Activated B cell treated with CpG ODN at 0.5 μM for 24 hours (primary cell): ENCODE measurements at regions not wholly inside any gene's neighbourhood (a gene's known extent, or its start where the extent isn't known, plus 50 kb on each side); places are given as distances from the start of the nearest gene placed in this dataset.
"Not testable (repeated sequence)": the region's sequence is repeated elsewhere in the genome, so short reads cannot be mapped to it uniquely, and the experiment has no call there.

ENCODE experiments used
- ATAC-seq: fragments of 200-7000 bp; cut with Tn5 transposase; one replicate; pipeline ENCODE4 v1.10.0; 2021; ENCODE audit warnings: low read depth, mild to moderate bottlenecking, moderate library complexity
- CTCF ChIA-PET: fragments of 350-600 bp; sonication (Branson Sonifier 250); formaldehyde crosslinking; loops from one replicate; lab custom pipeline; 2021; ENCODE audit warnings: antibody characterized with exemption; lab: Charles Lee
- POLR2A ChIA-PET: fragments of 350-600 bp; sonication (Branson Sonifier 250); formaldehyde crosslinking; loops from one replicate; lab custom pipeline; 2021; ENCODE audit warnings: antibody characterized with exemption; lab: Charles Lee
- DNase-seq: peaks from one replicate; pipeline ENCODE4 v3.0.0; 2022
- H3K27ac Mint-ChIP-seq: one replicate; pipeline ENCODE4 v1.8.0; 2020; ENCODE audit warnings: mixed read lengths
- H3K27me3 Mint-ChIP-seq: one replicate; pipeline ENCODE4 v1.8.0; 2021; ENCODE audit warnings: mixed read lengths
- H3K36me3 Mint-ChIP-seq: one replicate; pipeline ENCODE4 v1.8.0; 2021; ENCODE audit warnings: low read depth, mixed read lengths
- H3K4me1 Mint-ChIP-seq: one replicate; pipeline ENCODE4 v1.8.0; 2021; ENCODE audit warnings: mixed read lengths
- H3K4me3 Mint-ChIP-seq: one replicate; pipeline ENCODE4 v1.8.0; 2020; ENCODE audit warnings: mild to moderate bottlenecking, mixed read lengths
- H3K9me3 Mint-ChIP-seq: one replicate; pipeline ENCODE4 v1.8.0; 2020; ENCODE audit warnings: mixed read lengths
- intact Hi-C: fragments of 100-400 bp; cut with micrococcal nuclease; formaldehyde crosslinking; loops from one replicate; pipeline ENCODE4 v1.15.1; 2024

- H3K36me3 Mint-ChIP-seq, ATAC-seq, H3K27ac Mint-ChIP-seq, H3K4me3 Mint-ChIP-seq, H3K9me3 Mint-ChIP-seq, H3K4me1 Mint-ChIP-seq, DNase-seq, intact Hi-C loops, POLR2A ChIA-PET, CTCF ChIA-PET, H3K27me3 Mint-ChIP-seq: not testable (repeated sequence)
These were observed 129.7 kb downstream of the POTEG start for GRCh38 chr14:19304442-19304841.

GRCh38 chr14:19304918-19305317 lies 129.2 kb downstream of the POTEG start:
- intact Hi-C loops, H3K9me3 Mint-ChIP-seq, H3K27me3 Mint-ChIP-seq, H3K4me3 Mint-ChIP-seq, ATAC-seq, POLR2A ChIA-PET, H3K4me1 Mint-ChIP-seq, DNase-seq, H3K27ac Mint-ChIP-seq, H3K36me3 Mint-ChIP-seq, CTCF ChIA-PET: not testable (repeated sequence)

- H3K27me3 Mint-ChIP-seq, POLR2A ChIA-PET, CTCF ChIA-PET, DNase-seq, H3K4me3 Mint-ChIP-seq, H3K4me1 Mint-ChIP-seq, H3K36me3 Mint-ChIP-seq, H3K27ac Mint-ChIP-seq, intact Hi-C loops, ATAC-seq, H3K9me3 Mint-ChIP-seq: not testable (repeated sequence)
These were observed 128.4 kb downstream of the POTEG start for GRCh38 chr14:19305776-19306175.

GRCh38 chr14:19306405-19306804 lies 127.7 kb downstream of the POTEG start:
- H3K36me3 Mint-ChIP-seq, H3K9me3 Mint-ChIP-seq, intact Hi-C loops, H3K4me3 Mint-ChIP-seq, H3K27ac Mint-ChIP-seq, POLR2A ChIA-PET, ATAC-seq, H3K4me1 Mint-ChIP-seq, CTCF ChIA-PET, DNase-seq, H3K27me3 Mint-ChIP-seq: not testable (repeated sequence)

GRCh38 chr14:19311023-19311422 lies 123.1 kb downstream of the POTEG start:
- CTCF ChIA-PET, H3K4me3 Mint-ChIP-seq, POLR2A ChIA-PET, DNase-seq, H3K4me1 Mint-ChIP-seq, H3K36me3 Mint-ChIP-seq, H3K9me3 Mint-ChIP-seq, ATAC-seq, H3K27ac Mint-ChIP-seq, H3K27me3 Mint-ChIP-seq, intact Hi-C loops: not testable (repeated sequence)

- H3K27me3 Mint-ChIP-seq = not testable (repeated sequence)
These were observed 103.5 kb downstream of the POTEG start for GRCh38 chr14:19330678-19331077.

GRCh38 chr14:19337232-19338059 lies 96.7 kb downstream of the POTEG start:
- H3K27me3 Mint-ChIP-seq, DNase-seq, intact Hi-C loops, H3K4me3 Mint-ChIP-seq, H3K36me3 Mint-ChIP-seq, H3K9me3 Mint-ChIP-seq, POLR2A ChIA-PET, H3K27ac Mint-ChIP-seq, H3K4me1 Mint-ChIP-seq, CTCF ChIA-PET: not testable (repeated sequence)
- ATAC-seq = peak; percentile 50

More at GRCh38 chr14:19330678-19331077, 103.5 kb downstream of the POTEG start:
- DNase-seq, H3K9me3 Mint-ChIP-seq, POLR2A ChIA-PET, H3K27ac Mint-ChIP-seq, ATAC-seq, intact Hi-C loops, CTCF ChIA-PET, H3K4me1 Mint-ChIP-seq, H3K4me3 Mint-ChIP-seq, H3K36me3 Mint-ChIP-seq: not testable (repeated sequence)

GRCh38 chr14:19338060-19338372 lies 96.1 kb downstream of the POTEG start:
- H3K4me3 Mint-ChIP-seq, H3K27ac Mint-ChIP-seq, H3K4me1 Mint-ChIP-seq, H3K9me3 Mint-ChIP-seq, POLR2A ChIA-PET, H3K27me3 Mint-ChIP-seq, CTCF ChIA-PET, DNase-seq, ATAC-seq, H3K36me3 Mint-ChIP-seq, intact Hi-C loops: not testable (repeated sequence)

- H3K36me3 Mint-ChIP-seq, H3K27me3 Mint-ChIP-seq, ATAC-seq, H3K4me1 Mint-ChIP-seq, H3K9me3 Mint-ChIP-seq, CTCF ChIA-PET, DNase-seq, H3K27ac Mint-ChIP-seq, intact Hi-C loops, H3K4me3 Mint-ChIP-seq, POLR2A ChIA-PET: not testable (repeated sequence)
These were observed 93.2 kb downstream of the POTEG start for GRCh38 chr14:19340976-19341375.

- intact Hi-C loops, H3K4me3 Mint-ChIP-seq, H3K4me1 Mint-ChIP-seq, H3K27me3 Mint-ChIP-seq, DNase-seq, CTCF ChIA-PET, POLR2A ChIA-PET, ATAC-seq, H3K9me3 Mint-ChIP-seq, H3K36me3 Mint-ChIP-seq, H3K27ac Mint-ChIP-seq: not testable (repeated sequence)
These were observed 92.5 kb downstream of the POTEG start for GRCh38 chr14:19341627-19342026.

GRCh38 chr14:19344261-19344660 lies 89.9 kb downstream of the POTEG start:
- intact Hi-C loops, H3K4me3 Mint-ChIP-seq, ATAC-seq, H3K36me3 Mint-ChIP-seq, POLR2A ChIA-PET, H3K27me3 Mint-ChIP-seq, CTCF ChIA-PET, H3K27ac Mint-ChIP-seq, H3K9me3 Mint-ChIP-seq, H3K4me1 Mint-ChIP-seq, DNase-seq: not testable (repeated sequence)

GRCh38 chr14:19344689-19345088 lies 89.5 kb downstream of the POTEG start:
- POLR2A ChIA-PET, H3K4me1 Mint-ChIP-seq, ATAC-seq, CTCF ChIA-PET, intact Hi-C loops, DNase-seq, H3K27ac Mint-ChIP-seq, H3K36me3 Mint-ChIP-seq, H3K27me3 Mint-ChIP-seq, H3K4me3 Mint-ChIP-seq, H3K9me3 Mint-ChIP-seq: not testable (repeated sequence)
